Gastroesophageal sphincter (tissue), 3 donors: ENCODE measurements at regions not wholly inside any gene's neighbourhood (a gene's known extent, or its start where the extent isn't known, plus 50 kb on each side); places are given as distances from the start of the nearest gene placed in this dataset.

ENCODE experiments used
- EP300 ChIP-seq: sonication (generic); formaldehyde crosslinking; IDR thresholded peaks from one replicate; pipeline ENCODE4 v1.6.1; 2017; ENCODE audit warnings: antibody characterized with exemption, mild to moderate bottlenecking
- POLR2A ChIP-seq, 2 donors: fragments of 450-650 bp; IDR thresholded peaks; one replicate each; pipeline ENCODE4 v1.6.1; 2017; ENCODE audit warnings: antibody characterized with exemption in 2 of 2, mild to moderate bottlenecking in 2 of 2, moderate library complexity in 1 of 2
- POLR2AphosphoS5 ChIP-seq: sonication (generic); formaldehyde crosslinking; IDR thresholded peaks from one replicate; pipeline ENCODE4 v1.6.1; 2017; ENCODE audit warnings: antibody characterized with exemption
- TF ChIP-seq, protein P1 (sequence below), 4 experiments: fragments of 200-600 bp in 2 of 4; fragments of 450-650 bp in 2 of 4; sonication (generic) in 1 of 4; IDR thresholded peaks; one replicate each; pipeline ENCODE4 v1.5.1; 2017 to 2019; ENCODE audit warnings: antibody characterized with exemption in 4 of 4, mild to moderate bottlenecking in 2 of 4, moderate library complexity in 2 of 4

- TF ChIP-seq, protein P1, sequence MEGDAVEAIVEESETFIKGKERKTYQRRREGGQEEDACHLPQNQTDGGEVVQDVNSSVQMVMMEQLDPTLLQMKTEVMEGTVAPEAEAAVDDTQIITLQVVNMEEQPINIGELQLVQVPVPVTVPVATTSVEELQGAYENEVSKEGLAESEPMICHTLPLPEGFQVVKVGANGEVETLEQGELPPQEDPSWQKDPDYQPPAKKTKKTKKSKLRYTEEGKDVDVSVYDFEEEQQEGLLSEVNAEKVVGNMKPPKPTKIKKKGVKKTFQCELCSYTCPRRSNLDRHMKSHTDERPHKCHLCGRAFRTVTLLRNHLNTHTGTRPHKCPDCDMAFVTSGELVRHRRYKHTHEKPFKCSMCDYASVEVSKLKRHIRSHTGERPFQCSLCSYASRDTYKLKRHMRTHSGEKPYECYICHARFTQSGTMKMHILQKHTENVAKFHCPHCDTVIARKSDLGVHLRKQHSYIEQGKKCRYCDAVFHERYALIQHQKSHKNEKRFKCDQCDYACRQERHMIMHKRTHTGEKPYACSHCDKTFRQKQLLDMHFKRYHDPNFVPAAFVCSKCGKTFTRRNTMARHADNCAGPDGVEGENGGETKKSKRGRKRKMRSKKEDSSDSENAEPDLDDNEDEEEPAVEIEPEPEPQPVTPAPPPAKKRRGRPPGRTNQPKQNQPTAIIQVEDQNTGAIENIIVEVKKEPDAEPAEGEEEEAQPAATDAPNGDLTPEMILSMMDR (IDR thresholded peaks at IDR 0.05): no peak
- TF ChIP-seq POLR2AphosphoS5 (no peak), POLR2A (IDR thresholded peaks at IDR 0.05) (no peak), EP300 (no peak)
Measured at GRCh38 chr15:39360452-39360851, 220.4 kb upstream of the THBS1 start.
